HG03432 (cell line): ENCODE measurements at regions not wholly inside any gene's neighbourhood (a gene's known extent, or its start where the extent isn't known, plus 50 kb on each side); places are given as distances from the start of the nearest gene placed in this dataset.

Source experiments
- ATAC-seq: cut with Tn5 transposase; IDR thresholded peaks from one replicate; pipeline ENCODE4 v1.9.1; 2021; ENCODE audit warnings: mild to moderate bottlenecking, moderate library complexity; ENCODE audit not compliant: unreplicated experiment

- no peak for ATAC-seq
These were observed 98.9 kb downstream of the HDGFL1 start for GRCh38 chr6:22668307-22668706.

GRCh38 chr6:22668717-22669116, 99.4 kb downstream of the HDGFL1 start:
- no peak for ATAC-seq

GRCh38 chr6:22670605-22671004, 101.2 kb downstream of the HDGFL1 start:
- no peak for ATAC-seq

GRCh38 chr6:22673474-22673873, 104.1 kb downstream of the HDGFL1 start:
- ATAC-seq = no peak

GRCh38 chr6:22680950-22681349, 111.6 kb downstream of the HDGFL1 start:
- no peak for ATAC-seq

GRCh38 chr6:22681761-22682160, 112.4 kb downstream of the HDGFL1 start:
- ATAC-seq = no peak

- no peak for ATAC-seq
These were observed 113.6 kb downstream of the HDGFL1 start for GRCh38 chr6:22682979-22683378.

- no peak for ATAC-seq
These were observed 121.1 kb downstream of the HDGFL1 start for GRCh38 chr6:22690446-22690845.

GRCh38 chr6:22694092-22694724, 124.8 kb downstream of the HDGFL1 start:
- no peak for ATAC-seq

- ATAC-seq = no peak
These were observed 127.1 kb downstream of the HDGFL1 start for GRCh38 chr6:22696481-22696880.

GRCh38 chr6:22697306-22697705, 127.9 kb downstream of the HDGFL1 start:
- ATAC-seq = no peak

- no peak for ATAC-seq
These were observed 129.8 kb downstream of the HDGFL1 start for GRCh38 chr6:22699151-22699550.

GRCh38 chr6:22706651-22707050, 137.3 kb downstream of the HDGFL1 start:
- ATAC-seq = no peak

GRCh38 chr6:22708469-22708868, 139.1 kb downstream of the HDGFL1 start:
- no peak for ATAC-seq

- ATAC-seq = no peak
These were observed 140.4 kb downstream of the HDGFL1 start for GRCh38 chr6:22709803-22710202.

- no peak for ATAC-seq
These were observed 147.4 kb downstream of the HDGFL1 start for GRCh38 chr6:22716721-22717120.

GRCh38 chr6:22717915-22718314, 148.5 kb downstream of the HDGFL1 start:
- ATAC-seq = no peak

GRCh38 chr6:22722913-22723312, 153.5 kb downstream of the HDGFL1 start:
- ATAC-seq = no peak

- no peak for ATAC-seq
These were observed 157.6 kb downstream of the HDGFL1 start for GRCh38 chr6:22726966-22727365.

GRCh38 chr6:22727710-22728109, 158.3 kb downstream of the HDGFL1 start:
- ATAC-seq = no peak

- ATAC-seq = no peak
These were observed 163.0 kb downstream of the HDGFL1 start for GRCh38 chr6:22732176-22732970.

- ATAC-seq = no peak
These were observed 167.4 kb downstream of the HDGFL1 start for GRCh38 chr6:22736740-22737139.

GRCh38 chr6:22737331-22737730, 168.0 kb downstream of the HDGFL1 start:
- ATAC-seq = no peak
